ENCODE measurements at regions not wholly inside any gene's neighbourhood (a gene's known extent, or its start where the extent isn't known, plus 50 kb on each side); places are given as distances from the start of the nearest gene placed in this dataset.

GRCh38 chr1:228998179-228998578 lies 262.9 kb downstream of the RHOU start:
- TF ChIP-seq, protein P1, sequence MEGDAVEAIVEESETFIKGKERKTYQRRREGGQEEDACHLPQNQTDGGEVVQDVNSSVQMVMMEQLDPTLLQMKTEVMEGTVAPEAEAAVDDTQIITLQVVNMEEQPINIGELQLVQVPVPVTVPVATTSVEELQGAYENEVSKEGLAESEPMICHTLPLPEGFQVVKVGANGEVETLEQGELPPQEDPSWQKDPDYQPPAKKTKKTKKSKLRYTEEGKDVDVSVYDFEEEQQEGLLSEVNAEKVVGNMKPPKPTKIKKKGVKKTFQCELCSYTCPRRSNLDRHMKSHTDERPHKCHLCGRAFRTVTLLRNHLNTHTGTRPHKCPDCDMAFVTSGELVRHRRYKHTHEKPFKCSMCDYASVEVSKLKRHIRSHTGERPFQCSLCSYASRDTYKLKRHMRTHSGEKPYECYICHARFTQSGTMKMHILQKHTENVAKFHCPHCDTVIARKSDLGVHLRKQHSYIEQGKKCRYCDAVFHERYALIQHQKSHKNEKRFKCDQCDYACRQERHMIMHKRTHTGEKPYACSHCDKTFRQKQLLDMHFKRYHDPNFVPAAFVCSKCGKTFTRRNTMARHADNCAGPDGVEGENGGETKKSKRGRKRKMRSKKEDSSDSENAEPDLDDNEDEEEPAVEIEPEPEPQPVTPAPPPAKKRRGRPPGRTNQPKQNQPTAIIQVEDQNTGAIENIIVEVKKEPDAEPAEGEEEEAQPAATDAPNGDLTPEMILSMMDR (IDR thresholded peaks at IDR 0.05): no peak

DNA sequence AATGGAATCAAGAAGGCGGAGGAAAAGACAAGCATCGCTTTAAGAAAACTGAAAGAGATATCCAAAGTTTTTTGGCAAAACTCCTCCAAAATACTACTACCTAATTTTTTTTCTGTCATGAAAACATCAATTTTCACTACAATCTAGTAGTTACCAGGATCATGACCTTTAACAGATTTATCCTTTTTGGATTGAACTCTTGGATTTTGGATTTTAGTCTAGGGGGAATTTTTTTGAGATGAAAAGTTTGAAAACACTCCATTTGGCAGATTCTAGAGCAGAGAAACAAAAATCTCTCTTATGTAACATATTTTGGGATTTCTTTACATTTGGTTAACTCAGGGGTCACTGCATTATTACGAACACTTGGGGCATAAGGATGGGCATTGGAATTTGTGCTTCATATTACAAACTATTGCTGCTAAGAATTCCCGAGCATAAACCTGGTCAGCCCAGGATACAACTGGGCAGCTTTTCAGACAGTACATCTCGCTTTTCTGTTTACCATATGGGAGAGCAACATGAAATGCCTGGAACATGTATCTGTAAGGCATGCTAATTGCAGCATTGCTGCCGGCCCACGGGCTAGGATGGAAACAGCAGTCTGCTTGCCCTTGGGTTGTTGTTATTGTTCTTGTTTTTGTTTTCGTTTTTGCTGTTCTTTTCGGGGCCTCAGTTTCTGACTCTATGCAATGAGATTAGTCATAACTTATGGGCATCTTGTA lies 264.3 kb downstream of the RHOU start:
- TF ChIP-seq, protein P1 (IDR thresholded peaks at IDR 0.05): no peak

GRCh38 chr1:229000187-229000586 lies 264.9 kb downstream of the RHOU start:
- TF ChIP-seq, protein P1 (IDR thresholded peaks at IDR 0.05): no peak

DNA sequence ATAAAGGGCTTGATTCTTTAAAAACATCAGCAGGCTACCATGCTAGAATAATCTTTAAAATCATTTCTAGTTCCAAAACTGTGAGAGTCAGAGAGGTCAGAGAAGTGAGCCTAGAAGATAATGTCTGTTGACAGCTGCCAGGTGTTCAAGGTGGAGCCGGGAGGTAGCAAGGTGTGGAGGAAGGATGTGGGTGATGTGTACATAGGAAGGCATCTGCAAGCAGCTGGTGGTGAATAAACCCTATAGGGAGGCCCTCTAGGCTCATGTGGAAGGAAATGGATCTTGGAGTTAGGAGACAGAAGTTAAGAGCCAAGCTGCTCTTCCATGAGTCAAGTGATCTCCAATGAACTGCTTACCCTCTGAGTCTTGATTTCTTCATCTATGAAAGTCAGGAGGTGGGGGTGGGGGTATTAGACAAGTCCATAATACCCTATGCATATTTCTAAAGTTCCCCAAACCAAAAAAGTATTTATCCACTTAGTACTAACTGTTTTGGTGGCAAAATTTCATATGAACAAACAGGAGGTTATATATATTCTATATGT lies 266.3 kb downstream of the RHOU start:
- TF ChIP-seq, protein P1 (IDR thresholded peaks at IDR 0.05): no peak

GRCh38 chr1:229002037-229002436 lies 266.8 kb downstream of the RHOU start:
- TF ChIP-seq, protein P1 (IDR thresholded peaks at IDR 0.05): no peak

DNA sequence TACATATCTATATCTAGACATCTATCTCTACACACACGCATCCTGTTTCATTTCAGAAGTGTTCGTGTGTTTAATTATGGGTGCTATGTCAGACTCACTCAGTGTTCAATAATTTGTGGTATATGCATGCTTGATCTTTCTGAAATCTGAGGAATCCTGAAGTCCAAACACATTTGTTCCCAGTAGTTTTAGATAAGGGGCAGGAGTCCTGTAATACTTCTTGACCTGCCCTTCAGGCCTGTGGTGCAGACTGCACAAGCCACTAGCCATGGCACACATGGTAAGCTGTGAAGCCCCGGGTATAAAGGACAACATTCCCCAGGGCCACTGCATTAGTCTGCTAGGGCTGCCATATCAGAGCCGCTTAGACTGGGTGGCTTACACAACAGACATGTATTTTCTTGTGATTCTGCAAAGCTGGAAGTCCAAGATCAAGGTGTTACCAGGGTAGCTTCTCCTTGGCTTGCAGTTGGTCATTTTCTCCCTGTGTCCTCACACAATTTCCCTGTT lies 267.2 kb downstream of the RHOU start:
- TF ChIP-seq, protein P1 (IDR thresholded peaks at IDR 0.05): no peak

DNA sequence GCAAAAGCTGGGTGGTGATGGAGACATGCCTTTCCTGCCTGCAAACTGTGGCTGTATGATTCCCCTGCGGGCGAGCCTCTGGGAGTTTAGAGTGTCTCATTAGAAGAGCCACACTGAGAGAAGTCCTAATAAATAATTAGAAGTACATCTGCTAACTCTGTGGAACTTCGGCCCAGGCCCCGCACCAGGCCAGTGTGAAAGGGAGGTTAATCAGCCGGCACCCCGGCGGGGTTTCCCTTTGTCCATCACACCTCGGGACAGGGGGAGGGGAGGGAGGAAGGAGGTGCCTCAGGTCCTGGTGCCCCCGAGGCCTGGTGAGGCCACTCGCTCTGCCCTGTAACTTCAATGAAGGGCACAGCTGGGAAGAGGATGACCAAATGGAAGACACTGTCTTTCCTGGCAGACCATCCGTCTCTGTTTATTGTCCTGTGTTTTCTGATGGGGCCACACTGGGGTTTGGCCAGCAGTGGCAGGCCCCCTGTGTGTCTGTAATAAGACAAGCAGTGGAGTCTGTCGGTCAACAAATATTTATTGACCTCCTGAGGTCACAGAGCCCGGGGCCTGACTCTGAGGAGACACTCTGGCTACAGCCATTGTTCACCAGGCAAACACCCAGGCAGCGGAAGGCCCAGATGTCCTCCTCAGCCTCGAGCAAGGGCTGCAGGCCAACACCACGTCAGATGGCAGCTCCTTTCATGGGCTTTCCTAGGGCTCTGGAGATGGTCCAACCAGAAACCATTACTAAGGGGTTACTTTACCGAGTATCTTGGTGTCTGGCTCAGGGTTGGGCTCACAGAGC lies 267.5 kb upstream of the RAB4A start:
- TF ChIP-seq, protein P1 (IDR thresholded peaks at IDR 0.05): no peak
